Activated CD4-positive, alpha-beta T cell treated with anti-CD3 and anti-CD28 coated beads, Interleukin-2, amount 10 ng/mL, durations not matched to agents 24 days and 14 days (primary cell): ENCODE measurements at regions not wholly inside any gene's neighbourhood (a gene's known extent, or its start where the extent isn't known, plus 50 kb on each side); places are given as distances from the start of the nearest gene placed in this dataset.
A peak's percentile ranks its signal among the peaks of the same experiment; 100 is the strongest.

Experiments used
- DNase-seq: peaks from one replicate; pipeline ENCODE4 v3.0.0; 2022
- H3K27ac Mint-ChIP-seq: one replicate; pipeline ENCODE4 v1.8.0; 2022; ENCODE audit warnings: mild to moderate bottlenecking, mixed read lengths
- H3K27me3 Mint-ChIP-seq: one replicate; pipeline ENCODE4 v1.8.0; 2022; ENCODE audit warnings: mixed read lengths
- H3K36me3 Mint-ChIP-seq: one replicate; pipeline ENCODE4 v1.8.0; 2022; ENCODE audit warnings: low read depth, mild to moderate bottlenecking, mixed read lengths
- H3K4me1 Mint-ChIP-seq: one replicate; pipeline ENCODE4 v1.8.0; 2021; ENCODE audit warnings: mixed read lengths
- H3K4me3 Mint-ChIP-seq: one replicate; pipeline ENCODE4 v1.8.0; 2022; ENCODE audit warnings: mild to moderate bottlenecking, moderate library complexity, mixed read lengths
- H3K9me3 Mint-ChIP-seq: one replicate; pipeline ENCODE4 v1.8.0; 2021; ENCODE audit warnings: mixed read lengths
- intact Hi-C: fragments of 100-400 bp; cut with micrococcal nuclease; formaldehyde crosslinking; loops from one replicate; pipeline ENCODE4 v1.15.1; 2023

- Mint-ChIP-seq H3K4me3 (no peak overlapping the region), H3K27ac (no peak overlapping the region), H3K4me1 (no peaks in the 10 kb centered on the region), H3K9me3 (no peaks in the 10 kb centered on the region), H3K36me3 (no peaks in the 10 kb centered on the region), H3K27me3 (no peaks in the 10 kb centered on the region)
- intact Hi-C loops: no loop called here
- DNase-seq: peak; percentile 43
Measured at GRCh38 chr18:78296166-78296565, 683.5 kb upstream of the SALL3 start.

GRCh38 chr18:78297048-78297447 is 682.6 kb upstream of the SALL3 start:
- Mint-ChIP-seq H3K27ac (no peak overlapping the region), H3K9me3 (no peaks in the 10 kb centered on the region), H3K4me3 (no peak overlapping the region), H3K27me3 (no peaks in the 10 kb centered on the region), H3K36me3 (no peaks in the 10 kb centered on the region), H3K4me1 (no peaks in the 10 kb centered on the region)
- DNase-seq: peak; percentile 34
- intact Hi-C loops: no loop called here

GRCh38 chr18:78303519-78304191 is 676.0 kb upstream of the SALL3 start:
- Mint-ChIP-seq H3K27ac (no peak overlapping the region), H3K4me3 (no peak overlapping the region), H3K4me1 (no peaks in the 10 kb centered on the region), H3K36me3 (no peaks in the 10 kb centered on the region), H3K27me3 (no peaks in the 10 kb centered on the region), H3K9me3 (no peaks in the 10 kb centered on the region)
- no peak for DNase-seq
- intact Hi-C loops: no loop called here

- no peaks in the 10 kb centered on the region for H3K9me3 Mint-ChIP-seq
- no peak overlapping the region for H3K4me3 Mint-ChIP-seq
- H3K4me1 Mint-ChIP-seq: no peaks in the 10 kb centered on the region
- H3K27ac Mint-ChIP-seq: no peak overlapping the region
- H3K36me3 Mint-ChIP-seq: no peaks in the 10 kb centered on the region
- DNase-seq: no peak
- intact Hi-C loops: no loop called here
- no peaks in the 10 kb centered on the region for H3K27me3 Mint-ChIP-seq
Measured at GRCh38 chr18:78304192-78305164, 675.1 kb upstream of the SALL3 start.

- Mint-ChIP-seq H3K27ac (no peak overlapping the region), H3K9me3 (no peaks in the 10 kb centered on the region), H3K4me3 (no peak overlapping the region)
Measured at GRCh38 chr18:78305789-78306188, 673.8 kb upstream of the SALL3 start.

GRCh38 chr18:78309307-78309706 is 670.3 kb upstream of the SALL3 start:
- intact Hi-C loops: no loop called here
- H3K27ac Mint-ChIP-seq: no peak overlapping the region
- H3K36me3 Mint-ChIP-seq: no peaks in the 10 kb centered on the region

More at GRCh38 chr18:78305789-78306188, 673.8 kb upstream of the SALL3 start:
- no peak for DNase-seq
- no peaks in the 10 kb centered on the region for H3K4me1 Mint-ChIP-seq
- no peaks in the 10 kb centered on the region for H3K27me3 Mint-ChIP-seq
- intact Hi-C loops: no loop called here
- no peaks in the 10 kb centered on the region for H3K36me3 Mint-ChIP-seq

GRCh38 chr18:78309924-78310323 is 669.7 kb upstream of the SALL3 start:
- Mint-ChIP-seq H3K9me3 (no peaks in the 10 kb centered on the region), H3K27ac (no peak overlapping the region), H3K4me1 (no peaks in the 10 kb centered on the region), H3K4me3 (no peak overlapping the region), H3K27me3 (no peaks in the 10 kb centered on the region), H3K36me3 (no peaks in the 10 kb centered on the region)
- intact Hi-C loops: no loop called here
- DNase-seq: no peak

More at GRCh38 chr18:78309307-78309706, 670.3 kb upstream of the SALL3 start:
- H3K27me3 Mint-ChIP-seq: no peaks in the 10 kb centered on the region
- no peak for DNase-seq
- no peaks in the 10 kb centered on the region for H3K9me3 Mint-ChIP-seq
- H3K4me3 Mint-ChIP-seq: no peak overlapping the region
- H3K4me1 Mint-ChIP-seq: no peaks in the 10 kb centered on the region

- intact Hi-C loops: no loop called here
- Mint-ChIP-seq H3K4me3 (no peak overlapping the region), H3K36me3 (no peaks in the 10 kb centered on the region), H3K27ac (no peak overlapping the region), H3K4me1 (no peaks in the 10 kb centered on the region), H3K27me3 (no peaks in the 10 kb centered on the region), H3K9me3 (no peaks in the 10 kb centered on the region)
- no peak for DNase-seq
Measured at GRCh38 chr18:78319264-78319663, 660.4 kb upstream of the SALL3 start.

GRCh38 chr18:78319961-78320360 is 659.7 kb upstream of the SALL3 start:
- no peaks in the 10 kb centered on the region for H3K36me3 Mint-ChIP-seq
- no peak overlapping the region for H3K4me3 Mint-ChIP-seq
- no peaks in the 10 kb centered on the region for H3K4me1 Mint-ChIP-seq
- no peaks in the 10 kb centered on the region for H3K27me3 Mint-ChIP-seq
- H3K9me3 Mint-ChIP-seq: no peaks in the 10 kb centered on the region
- intact Hi-C loops: no loop called here
- DNase-seq: no peak
- H3K27ac Mint-ChIP-seq: no peak overlapping the region

- no peaks in the 10 kb centered on the region for H3K27me3 Mint-ChIP-seq
- H3K9me3 Mint-ChIP-seq: no peaks in the 10 kb centered on the region
- no peak for DNase-seq
- no peak overlapping the region for H3K27ac Mint-ChIP-seq
- H3K4me3 Mint-ChIP-seq: no peak overlapping the region
- H3K36me3 Mint-ChIP-seq: no peaks in the 10 kb centered on the region
- no peaks in the 10 kb centered on the region for H3K4me1 Mint-ChIP-seq
- intact Hi-C loops: no loop called here
Measured at GRCh38 chr18:78321402-78321801, 658.2 kb upstream of the SALL3 start.

- Mint-ChIP-seq H3K9me3 (no peaks in the 10 kb centered on the region), H3K4me3 (no peak overlapping the region), H3K27me3 (no peaks in the 10 kb centered on the region), H3K27ac (no peak overlapping the region), H3K4me1 (no peaks in the 10 kb centered on the region), H3K36me3 (no peaks in the 10 kb centered on the region)
- no peak for DNase-seq
- intact Hi-C loops: no loop called here
Measured at GRCh38 chr18:78323453-78324197, 656.0 kb upstream of the SALL3 start.

GRCh38 chr18:78327643-78328042 is 652.0 kb upstream of the SALL3 start:
- H3K4me3 Mint-ChIP-seq: no peak overlapping the region
- no peak overlapping the region for H3K27ac Mint-ChIP-seq
- no peaks in the 10 kb centered on the region for H3K27me3 Mint-ChIP-seq
- DNase-seq: no peak
- H3K36me3 Mint-ChIP-seq: no peaks in the 10 kb centered on the region
- H3K9me3 Mint-ChIP-seq: no peaks in the 10 kb centered on the region
- intact Hi-C loops: no loop called here
- H3K4me1 Mint-ChIP-seq: no peaks in the 10 kb centered on the region

- no peaks in the 10 kb centered on the region for H3K36me3 Mint-ChIP-seq
- H3K27me3 Mint-ChIP-seq: no peaks in the 10 kb centered on the region
- H3K9me3 Mint-ChIP-seq: no peaks in the 10 kb centered on the region
- no peaks in the 10 kb centered on the region for H3K4me1 Mint-ChIP-seq
- no peak for DNase-seq
- no peak overlapping the region for H3K27ac Mint-ChIP-seq
- no peak overlapping the region for H3K4me3 Mint-ChIP-seq
- intact Hi-C loops: no loop called here
Measured at GRCh38 chr18:78330766-78331165, 648.9 kb upstream of the SALL3 start.

GRCh38 chr18:78352910-78353309 is 626.7 kb upstream of the SALL3 start:
- no peak for DNase-seq
- no peaks in the 10 kb centered on the region for H3K36me3 Mint-ChIP-seq
- H3K4me1 Mint-ChIP-seq: no peaks in the 10 kb centered on the region
- H3K27ac Mint-ChIP-seq: no peak overlapping the region
- no peaks in the 10 kb centered on the region for H3K9me3 Mint-ChIP-seq
- H3K4me3 Mint-ChIP-seq: no peak overlapping the region
- no peaks in the 10 kb centered on the region for H3K27me3 Mint-ChIP-seq
- intact Hi-C loops: no loop called here
